ENCODE measurements at regions not wholly inside any gene's neighbourhood (a gene's known extent, or its start where the extent isn't known, plus 50 kb on each side); places are given as distances from the start of the nearest gene placed in this dataset.

DNA sequence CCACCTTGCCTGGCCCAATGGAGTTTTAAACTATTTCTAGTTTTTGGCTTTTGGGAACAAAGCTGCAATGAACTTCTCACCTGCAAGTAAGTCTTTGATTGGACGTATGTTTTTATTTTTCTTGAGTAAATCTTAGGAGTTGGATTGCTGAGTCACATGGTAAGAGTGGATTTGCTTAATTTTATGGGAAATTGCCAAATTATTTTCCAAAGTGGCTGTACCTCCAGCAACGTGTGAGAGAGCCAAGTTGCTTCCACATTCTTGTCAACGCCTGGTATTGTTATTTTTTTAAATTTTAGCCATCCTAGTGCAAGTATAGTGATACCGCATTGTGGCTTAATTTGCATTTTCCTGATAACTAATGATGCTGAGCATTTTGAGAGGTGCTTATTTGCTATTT, 136.6 kb downstream of the LMNTD1 start:
- TF ChIP-seq, protein P1, sequence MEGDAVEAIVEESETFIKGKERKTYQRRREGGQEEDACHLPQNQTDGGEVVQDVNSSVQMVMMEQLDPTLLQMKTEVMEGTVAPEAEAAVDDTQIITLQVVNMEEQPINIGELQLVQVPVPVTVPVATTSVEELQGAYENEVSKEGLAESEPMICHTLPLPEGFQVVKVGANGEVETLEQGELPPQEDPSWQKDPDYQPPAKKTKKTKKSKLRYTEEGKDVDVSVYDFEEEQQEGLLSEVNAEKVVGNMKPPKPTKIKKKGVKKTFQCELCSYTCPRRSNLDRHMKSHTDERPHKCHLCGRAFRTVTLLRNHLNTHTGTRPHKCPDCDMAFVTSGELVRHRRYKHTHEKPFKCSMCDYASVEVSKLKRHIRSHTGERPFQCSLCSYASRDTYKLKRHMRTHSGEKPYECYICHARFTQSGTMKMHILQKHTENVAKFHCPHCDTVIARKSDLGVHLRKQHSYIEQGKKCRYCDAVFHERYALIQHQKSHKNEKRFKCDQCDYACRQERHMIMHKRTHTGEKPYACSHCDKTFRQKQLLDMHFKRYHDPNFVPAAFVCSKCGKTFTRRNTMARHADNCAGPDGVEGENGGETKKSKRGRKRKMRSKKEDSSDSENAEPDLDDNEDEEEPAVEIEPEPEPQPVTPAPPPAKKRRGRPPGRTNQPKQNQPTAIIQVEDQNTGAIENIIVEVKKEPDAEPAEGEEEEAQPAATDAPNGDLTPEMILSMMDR (IDR thresholded peaks at IDR 0.05) = no peak
- no peak for TF ChIP-seq POLR2A (IDR thresholded peaks at IDR 0.05)

All from thyroid gland (tissue), 4 donors.